ENCODE measurements at regions not wholly inside any gene's neighbourhood (a gene's known extent, or its start where the extent isn't known, plus 50 kb on each side); places are given as distances from the start of the nearest gene placed in this dataset.
"Not testable (repeated sequence)": the region's sequence is repeated elsewhere in the genome, so short reads cannot be mapped to it uniquely, and the experiment has no call there.

GRCh38 chr4:147104768-147105167, 159.1 kb upstream of the TTC29 start:
- peak in 1 of 4 donors; percentile 42 for ATAC-seq
- intact Hi-C loops (cut with DNase I): no loop called here
- TF ChIP-seq POLR2A (IDR thresholded peaks at IDR 0.05): no peak
- no peak for TF ChIP-seq CTCF (IDR thresholded peaks at IDR 0.05)
- Histone ChIP-seq H3K9me3 (no peaks in the 10 kb centered on the region), H3K27ac (no peak overlapping the region), H3K4me3 (no peak overlapping the region), H3K27me3 (no peaks in the 10 kb centered on the region), H3K4me1 (peaks cover 0 to 5% (median 0%) of the 10 kb centered on the region in 4 donors), H3K36me3 (no peaks in the 10 kb centered on the region)
- whole genome bisulfite sequencing (ENCODE audit: insufficient coverage, low coverage, low lambda C conversion rate, missing lambda C conversion rate): no CpG with 5 or more reads among the region's 2 CpGs
- no peak for DNase-seq

GRCh38 chr4:147108409-147108808, 162.7 kb upstream of the TTC29 start:
- H3K4me3 ChIP-seq: no peak overlapping the region
- H3K27ac ChIP-seq: no peak overlapping the region
- H3K27me3 ChIP-seq: no peaks in the 10 kb centered on the region
- no peak for ATAC-seq
- intact Hi-C loops (cut with DNase I): no loop called here
- 70% methylated on average over 2 of the region's 2 CpGs for WGBS (ENCODE audit: insufficient coverage, low coverage, low lambda C conversion rate, missing lambda C conversion rate)
- no peak for DNase-seq
- no peaks in the 10 kb centered on the region for H3K9me3 ChIP-seq
- no peaks in the 10 kb centered on the region for H3K36me3 ChIP-seq
- no peaks in the 10 kb centered on the region for H3K4me1 ChIP-seq
- TF ChIP-seq CTCF (IDR thresholded peaks at IDR 0.05) (no peak), POLR2A (IDR thresholded peaks at IDR 0.05) (no peak)

GRCh38 chr4:147109800-147110199, 164.1 kb upstream of the TTC29 start:
- Histone ChIP-seq H3K36me3 (no peaks in the 10 kb centered on the region), H3K27me3 (no peaks in the 10 kb centered on the region), H3K4me3 (no peak overlapping the region), H3K27ac (no peak overlapping the region), H3K4me1 (no peaks in the 10 kb centered on the region), H3K9me3 (no peaks in the 10 kb centered on the region)
- ATAC-seq (no peak), DNase-seq (no peak)
- 38% methylated on average over 1 of the region's 1 CpG for WGBS (ENCODE audit: insufficient coverage, low coverage, low lambda C conversion rate, missing lambda C conversion rate)
- intact Hi-C loops (cut with DNase I): no loop called here
- TF ChIP-seq POLR2A (IDR thresholded peaks at IDR 0.05): no peak
- no peak for TF ChIP-seq CTCF (IDR thresholded peaks at IDR 0.05)

- intact Hi-C loops (cut with DNase I): no loop called here
- peak in 1 of 4 donors; percentile 17 for TF ChIP-seq CTCF (IDR thresholded peaks at IDR 0.05)
- TF ChIP-seq POLR2A (IDR thresholded peaks at IDR 0.05): no peak
- Histone ChIP-seq H3K27ac (no peak overlapping the region), H3K4me1 (no peaks in the 10 kb centered on the region), H3K4me3 (no peak overlapping the region), H3K27me3 (no peaks in the 10 kb centered on the region), H3K9me3 (no peaks in the 10 kb centered on the region), H3K36me3 (no peaks in the 10 kb centered on the region)
- ATAC-seq: no peak
- no peak for DNase-seq
- WGBS (ENCODE audit: insufficient coverage, low coverage, low lambda C conversion rate, missing lambda C conversion rate): 79% methylated on average over 7 of the region's 7 CpGs
These were observed 165.1 kb upstream of the TTC29 start for GRCh38 chr4:147110473-147111367.

- WGBS (ENCODE audit: insufficient coverage, low coverage, low lambda C conversion rate, missing lambda C conversion rate): 40% methylated on average over 1 of the region's 6 CpGs
- H3K4me1 ChIP-seq; ATAC-seq; H3K9me3 ChIP-seq; H3K4me3 ChIP-seq; H3K27me3 ChIP-seq; DNase-seq; H3K36me3 ChIP-seq; intact Hi-C loops (cut with DNase I); H3K27ac ChIP-seq: not testable (repeated sequence)
These were observed 166.5 kb upstream of the TTC29 start for GRCh38 chr4:147112196-147112595.
